ENCODE measurements at regions not wholly inside any gene's neighbourhood (a gene's known extent, or its start where the extent isn't known, plus 50 kb on each side); places are given as distances from the start of the nearest gene placed in this dataset.

DNA sequence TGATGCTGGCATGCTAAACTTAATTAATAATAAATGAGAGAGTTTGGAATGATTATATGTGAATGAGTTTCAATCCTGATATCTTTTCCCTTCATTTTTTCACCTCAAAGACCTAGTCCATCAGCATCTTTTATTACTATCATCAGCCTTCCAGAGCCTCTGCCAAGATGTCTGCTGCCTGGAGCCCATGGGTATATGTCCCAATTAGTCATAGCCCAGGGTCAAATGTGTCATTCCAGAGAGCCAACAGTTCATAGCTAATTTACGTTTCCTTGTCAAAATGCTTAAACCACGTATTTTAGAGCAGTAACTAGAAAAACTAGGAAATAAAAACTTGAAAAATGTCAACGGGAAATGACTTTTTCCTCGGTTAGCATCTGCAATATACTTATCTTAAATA, 457.9 kb downstream of the SI start:
- TF ChIP-seq, protein P1, sequence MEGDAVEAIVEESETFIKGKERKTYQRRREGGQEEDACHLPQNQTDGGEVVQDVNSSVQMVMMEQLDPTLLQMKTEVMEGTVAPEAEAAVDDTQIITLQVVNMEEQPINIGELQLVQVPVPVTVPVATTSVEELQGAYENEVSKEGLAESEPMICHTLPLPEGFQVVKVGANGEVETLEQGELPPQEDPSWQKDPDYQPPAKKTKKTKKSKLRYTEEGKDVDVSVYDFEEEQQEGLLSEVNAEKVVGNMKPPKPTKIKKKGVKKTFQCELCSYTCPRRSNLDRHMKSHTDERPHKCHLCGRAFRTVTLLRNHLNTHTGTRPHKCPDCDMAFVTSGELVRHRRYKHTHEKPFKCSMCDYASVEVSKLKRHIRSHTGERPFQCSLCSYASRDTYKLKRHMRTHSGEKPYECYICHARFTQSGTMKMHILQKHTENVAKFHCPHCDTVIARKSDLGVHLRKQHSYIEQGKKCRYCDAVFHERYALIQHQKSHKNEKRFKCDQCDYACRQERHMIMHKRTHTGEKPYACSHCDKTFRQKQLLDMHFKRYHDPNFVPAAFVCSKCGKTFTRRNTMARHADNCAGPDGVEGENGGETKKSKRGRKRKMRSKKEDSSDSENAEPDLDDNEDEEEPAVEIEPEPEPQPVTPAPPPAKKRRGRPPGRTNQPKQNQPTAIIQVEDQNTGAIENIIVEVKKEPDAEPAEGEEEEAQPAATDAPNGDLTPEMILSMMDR (conservative IDR thresholded peaks at IDR 0.05; ENCODE audit: low read length): no peak
- no peak for DNase-seq (ENCODE audit: low read depth)
- no peak overlapping the region for H3K4me3 ChIP-seq (ENCODE audit: low read length)

DNA sequence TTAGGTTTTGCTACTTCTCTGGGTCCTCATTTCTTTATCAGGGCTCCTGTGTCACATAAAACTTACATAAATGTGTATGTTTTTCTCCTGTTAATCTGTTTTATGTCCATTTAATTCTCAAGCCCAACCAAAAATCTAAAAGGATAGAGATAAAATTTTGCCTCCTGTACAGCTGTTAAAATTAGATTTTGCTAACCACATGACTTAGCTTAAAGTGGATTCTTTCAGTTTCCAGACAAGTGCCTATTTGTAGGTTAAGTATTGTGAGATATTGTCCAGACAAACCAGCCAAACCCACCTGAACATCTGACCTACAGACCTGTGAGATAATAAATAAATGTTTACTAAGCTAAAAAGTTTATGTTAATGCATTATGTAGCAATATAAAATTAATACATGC, 465.5 kb downstream of the SI start:
- TF ChIP-seq, protein P1 (conservative IDR thresholded peaks at IDR 0.05; ENCODE audit: low read length): no peak
- DNase-seq (ENCODE audit: low read depth): no peak
- H3K4me3 ChIP-seq (ENCODE audit: low read length): no peak overlapping the region

DNA sequence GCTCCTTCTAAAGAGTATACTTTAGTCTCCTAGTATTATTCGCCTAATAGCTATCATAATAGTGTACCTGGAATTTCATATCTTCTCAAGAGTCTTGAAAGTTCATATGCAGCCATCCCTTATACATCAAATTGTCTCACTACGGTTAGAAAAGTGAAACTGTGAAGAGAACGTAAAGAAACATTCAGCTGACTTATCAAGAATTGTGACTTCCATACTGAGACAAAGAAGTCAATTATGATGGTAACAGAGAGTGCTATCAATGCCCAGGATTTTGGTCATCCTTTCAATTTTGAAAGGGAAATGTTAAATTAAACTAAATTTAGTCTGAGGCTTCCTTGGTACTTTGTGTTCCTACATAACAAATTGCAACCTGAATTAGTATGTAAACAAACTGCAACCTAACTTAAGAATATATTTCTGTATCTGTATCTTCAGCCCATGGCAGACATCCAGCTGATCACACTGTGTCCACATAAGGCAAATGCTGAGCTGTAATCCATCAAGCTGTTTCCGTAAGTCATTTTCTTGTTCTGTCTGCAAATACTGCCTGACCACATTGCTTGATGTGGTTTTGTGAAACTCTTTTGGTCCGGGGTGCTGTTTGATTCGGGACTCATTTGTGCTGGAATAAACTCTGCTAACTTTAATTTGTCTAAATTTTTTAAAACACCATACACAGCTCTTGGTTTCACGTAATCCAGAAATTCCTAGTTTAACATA, 469.6 kb downstream of the SI start:
- DNase-seq (ENCODE audit: low read depth): no peak
- H3K4me3 ChIP-seq (ENCODE audit: low read length): no peak overlapping the region
- TF ChIP-seq, protein P1 (conservative IDR thresholded peaks at IDR 0.05; ENCODE audit: low read length): no peak

DNA sequence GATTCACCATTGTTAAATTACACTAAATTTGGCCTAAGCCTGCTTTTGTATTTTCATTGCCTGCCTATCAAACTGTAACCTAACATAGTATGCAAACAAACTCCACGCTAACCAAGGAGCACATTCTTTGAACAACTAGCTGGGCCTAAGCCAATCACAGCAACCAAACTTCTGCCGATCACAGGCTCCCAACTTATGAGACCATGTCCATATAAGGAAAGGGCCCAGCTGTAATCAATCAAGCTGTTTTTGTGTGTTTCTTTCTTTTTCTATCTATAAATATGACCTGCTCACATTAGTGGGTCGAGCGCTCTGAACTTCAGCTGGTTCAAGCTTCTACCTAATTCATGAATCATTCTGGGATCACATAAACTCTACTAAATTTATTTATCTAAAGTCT, 473.6 kb downstream of the SI start:
- no peak for DNase-seq (ENCODE audit: low read depth)
- TF ChIP-seq, protein P1 (conservative IDR thresholded peaks at IDR 0.05; ENCODE audit: low read length): no peak
- no peak overlapping the region for H3K4me3 ChIP-seq (ENCODE audit: low read length)

DNA sequence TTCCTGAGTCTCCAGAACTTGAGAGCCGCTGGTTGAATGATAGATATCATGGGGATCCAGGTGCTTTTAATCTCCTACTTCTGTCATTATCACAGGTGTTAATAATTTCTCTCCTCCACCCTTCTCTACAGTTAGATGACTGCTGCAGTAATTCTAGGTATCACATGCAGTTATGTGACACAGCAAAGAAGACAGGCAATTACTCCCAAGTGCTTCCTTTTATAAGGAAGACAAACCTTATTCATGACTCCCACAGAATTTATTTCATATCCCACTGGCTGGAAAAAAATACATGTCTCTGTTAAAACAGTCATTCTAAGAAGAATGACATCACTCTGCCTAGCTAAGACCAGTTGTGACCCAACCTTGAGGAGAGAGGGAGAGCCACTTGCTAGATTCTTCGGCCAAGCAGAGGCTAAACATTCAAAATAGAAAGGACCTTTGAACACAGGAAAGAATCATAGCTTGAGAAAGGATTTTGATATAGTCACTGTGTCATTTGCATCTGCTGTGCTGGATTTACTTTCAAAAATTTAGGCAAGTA, 500.6 kb downstream of the SI start:
- H3K4me3 ChIP-seq (ENCODE audit: low read length): no peak overlapping the region
- TF ChIP-seq, protein P1 (conservative IDR thresholded peaks at IDR 0.05; ENCODE audit: low read length): no peak
- no peak for DNase-seq (ENCODE audit: low read depth)

DNA sequence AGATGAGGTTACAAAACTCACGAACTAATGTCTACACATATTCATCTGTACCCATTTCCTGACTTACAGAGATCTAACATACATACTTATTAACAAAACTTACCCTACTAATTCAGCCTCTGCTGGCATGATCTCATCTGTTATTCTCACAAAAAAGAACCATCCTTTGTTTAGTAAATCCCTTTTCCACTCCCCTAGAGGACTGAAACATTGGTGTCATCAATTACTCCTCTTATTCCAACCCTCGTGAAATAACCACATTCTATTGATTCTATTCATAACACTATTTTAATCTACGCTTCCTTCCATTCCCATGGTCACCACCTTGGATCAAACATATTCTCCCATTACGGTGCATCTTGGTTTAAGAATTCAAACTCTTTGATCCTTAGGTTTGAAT, 505.9 kb downstream of the SI start:
- no peak for DNase-seq (ENCODE audit: low read depth)
- TF ChIP-seq, protein P1 (conservative IDR thresholded peaks at IDR 0.05; ENCODE audit: low read length): no peak
- no peak overlapping the region for H3K4me3 ChIP-seq (ENCODE audit: low read length)

DNA sequence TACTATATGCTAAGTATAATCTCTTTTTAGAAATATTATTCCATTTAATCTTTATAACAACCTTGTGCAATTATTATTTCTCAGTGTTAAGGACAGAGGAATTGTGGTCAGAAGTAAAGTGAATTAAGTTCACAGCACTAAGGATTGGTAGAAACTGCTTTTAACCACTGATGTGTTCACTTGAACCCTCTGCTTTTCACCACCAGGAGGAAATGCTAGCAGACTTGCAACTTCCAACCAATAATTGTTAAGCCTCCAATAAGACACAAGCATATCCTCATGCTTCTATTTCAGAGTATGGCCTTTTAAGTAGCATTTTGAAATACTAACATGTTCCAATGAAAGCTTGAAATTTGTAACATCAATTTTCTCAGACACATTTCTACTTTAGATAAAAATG, 527.4 kb downstream of the SI start:
- DNase-seq (ENCODE audit: low read depth): no peak
- TF ChIP-seq, protein P1 (conservative IDR thresholded peaks at IDR 0.05; ENCODE audit: low read length): no peak

More for the DNA sequence above, 527.4 kb downstream of the SI start:
- H3K4me3 ChIP-seq (ENCODE audit: low read length): no peak overlapping the region
